ENCODE measurements at regions not wholly inside any gene's neighbourhood (a gene's known extent, or its start where the extent isn't known, plus 50 kb on each side); places are given as distances from the start of the nearest gene placed in this dataset.

DNA sequence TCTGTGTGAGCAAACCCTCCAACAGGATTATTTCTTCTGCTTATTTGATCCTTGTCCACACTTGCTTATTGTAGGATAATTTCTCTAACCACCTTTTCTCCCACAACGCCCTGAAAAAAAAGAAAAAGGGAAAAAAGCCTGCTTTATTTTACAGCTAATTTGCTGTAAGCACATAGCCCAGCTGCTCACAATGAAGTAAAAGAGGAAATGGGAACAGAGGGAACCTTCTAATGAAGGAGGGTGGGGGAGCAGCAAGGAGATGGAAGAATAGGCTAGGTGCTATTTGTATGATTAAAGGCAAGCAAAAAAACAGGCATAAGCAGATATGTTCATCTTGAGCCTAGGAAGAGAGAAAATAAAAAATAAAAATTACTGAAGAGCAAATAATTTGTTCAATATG, 331.6 kb downstream of the TXNL1 start:
- Histone ChIP-seq H3K4me3 (no peak overlapping the region), H3K9me3 (no peaks in the 10 kb centered on the region), H3K4me1 (no peaks in the 10 kb centered on the region), H3K27me3 (no peaks in the 10 kb centered on the region), H3K36me3 (ENCODE audit: low read depth, missing control alignments) (no peaks in the 10 kb centered on the region), H3K27ac (no peak overlapping the region)
- WGBS, 2 donors, result 25 to 58% methylated on average over 1 of the region's 1 CpG
- TF ChIP-seq POLR2A (IDR thresholded peaks at IDR 0.05), result no peak
- TF ChIP-seq, protein P1, sequence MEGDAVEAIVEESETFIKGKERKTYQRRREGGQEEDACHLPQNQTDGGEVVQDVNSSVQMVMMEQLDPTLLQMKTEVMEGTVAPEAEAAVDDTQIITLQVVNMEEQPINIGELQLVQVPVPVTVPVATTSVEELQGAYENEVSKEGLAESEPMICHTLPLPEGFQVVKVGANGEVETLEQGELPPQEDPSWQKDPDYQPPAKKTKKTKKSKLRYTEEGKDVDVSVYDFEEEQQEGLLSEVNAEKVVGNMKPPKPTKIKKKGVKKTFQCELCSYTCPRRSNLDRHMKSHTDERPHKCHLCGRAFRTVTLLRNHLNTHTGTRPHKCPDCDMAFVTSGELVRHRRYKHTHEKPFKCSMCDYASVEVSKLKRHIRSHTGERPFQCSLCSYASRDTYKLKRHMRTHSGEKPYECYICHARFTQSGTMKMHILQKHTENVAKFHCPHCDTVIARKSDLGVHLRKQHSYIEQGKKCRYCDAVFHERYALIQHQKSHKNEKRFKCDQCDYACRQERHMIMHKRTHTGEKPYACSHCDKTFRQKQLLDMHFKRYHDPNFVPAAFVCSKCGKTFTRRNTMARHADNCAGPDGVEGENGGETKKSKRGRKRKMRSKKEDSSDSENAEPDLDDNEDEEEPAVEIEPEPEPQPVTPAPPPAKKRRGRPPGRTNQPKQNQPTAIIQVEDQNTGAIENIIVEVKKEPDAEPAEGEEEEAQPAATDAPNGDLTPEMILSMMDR (IDR thresholded peaks at IDR 0.05), result no peak
- intact Hi-C loops (cut with DNase I; ENCODE audit: low total_unique reads), result no loop called here
- DNase-seq, result no peak

DNA sequence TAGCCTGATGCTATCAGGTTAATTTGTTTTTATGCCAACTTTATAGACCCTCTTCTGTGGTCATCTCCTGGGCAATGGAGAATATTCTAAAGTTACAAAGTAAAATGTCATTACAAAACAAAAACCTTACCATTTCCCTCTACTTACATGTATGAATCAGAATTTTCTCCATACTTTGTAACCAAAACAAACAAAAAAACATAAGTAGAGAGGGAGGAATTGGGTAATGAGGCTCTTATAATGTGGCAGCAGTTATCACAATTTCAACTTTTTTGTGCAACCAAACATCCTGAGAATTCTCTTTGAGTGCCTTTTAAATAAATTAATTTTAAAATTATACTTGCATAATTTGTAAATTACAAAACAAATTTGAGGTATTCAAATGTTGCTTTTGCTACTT, 332.8 kb downstream of the TXNL1 start:
- intact Hi-C loops (cut with DNase I; ENCODE audit: low total_unique reads), result no loop called here
- H3K27me3 ChIP-seq, result no peaks in the 10 kb centered on the region

DNA sequence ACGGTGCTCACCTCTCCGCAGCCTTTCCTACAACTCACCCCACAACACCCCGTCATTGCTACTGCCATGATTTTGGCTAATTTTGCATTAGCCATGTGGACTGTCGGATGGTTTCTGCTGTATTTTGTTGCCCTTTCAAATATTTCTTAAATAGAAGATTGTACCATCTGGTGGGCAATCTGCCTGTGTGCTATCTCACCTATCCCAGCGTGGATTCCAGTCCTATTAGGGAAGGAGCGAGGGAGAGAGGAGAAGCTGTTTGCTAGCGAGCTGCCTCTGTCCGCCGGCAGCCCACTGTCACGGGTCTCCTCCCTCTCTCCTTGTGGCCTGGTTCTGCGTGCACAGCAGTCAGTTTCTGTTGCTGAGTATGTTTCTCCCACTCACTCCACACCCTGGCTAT, 336.2 kb downstream of the TXNL1 start:
- TF ChIP-seq, protein P1 (IDR thresholded peaks at IDR 0.05), result no peak
- no peak for TF ChIP-seq POLR2A (IDR thresholded peaks at IDR 0.05)
- Histone ChIP-seq H3K36me3 (ENCODE audit: low read depth, missing control alignments) (no peaks in the 10 kb centered on the region), H3K9me3 (no peaks in the 10 kb centered on the region), H3K4me1 (no peaks in the 10 kb centered on the region), H3K27ac (no peak overlapping the region), H3K4me3 (no peak overlapping the region), H3K27me3 (no peaks in the 10 kb centered on the region)
- DNase-seq, result no peak
- WGBS, 2 donors, result 91 to 97% methylated on average over 10 to 11 of the region's 11 CpGs
- intact Hi-C loops (cut with DNase I; ENCODE audit: low total_unique reads), result no loop called here

More for the DNA sequence above, 332.8 kb downstream of the TXNL1 start:
- H3K9me3 ChIP-seq, result no peaks in the 10 kb centered on the region
- H3K4me3 ChIP-seq, result no peak overlapping the region
- TF ChIP-seq, protein P1 (IDR thresholded peaks at IDR 0.05), result no peak
- no peak for TF ChIP-seq POLR2A (IDR thresholded peaks at IDR 0.05)
- H3K27ac ChIP-seq, result no peak overlapping the region
- no peak for DNase-seq
- no peaks in the 10 kb centered on the region for H3K36me3 ChIP-seq (ENCODE audit: low read depth, missing control alignments)
- H3K4me1 ChIP-seq, result no peaks in the 10 kb centered on the region

DNA sequence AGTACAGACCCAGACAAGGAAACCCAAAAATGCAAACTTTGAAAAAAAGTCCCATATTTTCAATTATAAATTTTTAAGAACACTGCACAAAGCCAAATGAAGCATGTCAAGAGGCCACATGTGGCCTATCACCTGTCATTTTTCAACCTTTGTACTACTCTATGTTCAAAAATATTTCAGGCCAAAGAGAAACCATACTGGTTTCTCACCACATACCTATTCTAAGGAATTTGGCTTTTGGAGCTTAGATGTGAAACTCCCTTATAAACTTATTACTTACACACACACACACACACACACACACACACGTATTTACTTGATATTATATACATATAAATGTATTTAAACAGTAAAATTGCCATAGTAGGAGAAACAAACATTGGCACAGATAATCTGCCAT, 338.7 kb downstream of the TXNL1 start:
- DNase-seq, result no peak
- H3K4me1 ChIP-seq, result no peaks in the 10 kb centered on the region
- no peaks in the 10 kb centered on the region for H3K27me3 ChIP-seq
- H3K4me3 ChIP-seq, result no peak overlapping the region
- H3K9me3 ChIP-seq, result no peaks in the 10 kb centered on the region
- H3K27ac ChIP-seq, result no peak overlapping the region
- 74 to 88% methylated on average over 1 of the region's 1 CpG for WGBS, 2 donors
- intact Hi-C loops (cut with DNase I; ENCODE audit: low total_unique reads), result no loop called here
- no peaks in the 10 kb centered on the region for H3K36me3 ChIP-seq (ENCODE audit: low read depth, missing control alignments)
- TF ChIP-seq POLR2A (IDR thresholded peaks at IDR 0.05), result no peak

DNA sequence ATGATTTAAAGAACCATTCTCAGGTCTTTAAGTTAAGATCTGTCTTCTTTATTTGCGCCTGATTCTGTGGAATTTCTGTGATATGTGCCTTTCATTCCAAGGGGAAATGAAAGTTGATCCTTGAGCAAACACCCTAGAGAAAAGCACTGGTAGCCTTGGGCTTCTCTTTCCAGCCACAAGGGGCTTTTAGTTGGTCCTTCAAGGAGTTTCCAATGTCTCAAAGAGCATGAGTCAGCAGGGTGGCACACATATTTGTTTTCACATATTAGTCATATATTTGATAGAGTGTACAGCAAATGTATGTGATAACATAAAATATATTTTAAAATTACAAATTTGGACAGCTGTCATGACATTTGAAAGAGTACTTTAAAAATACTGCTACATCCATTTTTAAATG, 339.5 kb downstream of the TXNL1 start:
- 75 to 88% methylated on average over 1 of the region's 1 CpG for WGBS, 2 donors
- Histone ChIP-seq H3K27ac (no peak overlapping the region), H3K4me3 (no peak overlapping the region), H3K27me3 (no peaks in the 10 kb centered on the region), H3K9me3 (no peaks in the 10 kb centered on the region), H3K36me3 (ENCODE audit: low read depth, missing control alignments) (no peaks in the 10 kb centered on the region), H3K4me1 (no peaks in the 10 kb centered on the region)
- TF ChIP-seq, protein P1 (IDR thresholded peaks at IDR 0.05), result no peak
- no peak for TF ChIP-seq POLR2A (IDR thresholded peaks at IDR 0.05)
- DNase-seq, result no peak
- intact Hi-C loops (cut with DNase I; ENCODE audit: low total_unique reads), result no loop called here
